ENCODE measurements at regions not wholly inside any gene's neighbourhood (a gene's known extent, or its start where the extent isn't known, plus 50 kb on each side); places are given as distances from the start of the nearest gene placed in this dataset.
"Not testable (repeated sequence)": the region's sequence is repeated elsewhere in the genome, so short reads cannot be mapped to it uniquely, and the experiment has no call there.

DNA sequence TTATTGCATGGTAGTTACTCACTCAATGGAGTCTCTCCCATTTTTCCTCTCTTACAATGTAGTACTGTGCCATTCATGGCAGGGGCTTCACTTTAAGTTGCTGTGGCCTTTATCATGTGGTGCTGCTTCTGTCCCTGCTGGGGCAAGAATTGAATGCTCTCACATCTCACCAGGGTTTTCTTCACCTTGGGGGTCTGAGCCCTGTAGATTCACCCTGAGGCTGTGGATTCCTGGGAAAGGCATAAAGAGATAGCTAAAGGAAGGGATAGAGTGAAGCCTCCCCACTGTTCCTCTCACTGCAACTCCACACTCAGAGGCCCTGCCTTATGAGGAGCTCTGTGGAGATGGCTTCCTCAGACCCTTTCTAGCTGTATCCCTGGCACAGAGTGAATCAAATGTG is 178.5 kb upstream of the GOT2 start:
- H3K9me3 ChIP-seq (replicated peaks) = no peaks in the 10 kb centered on the region
- no peaks in the 10 kb centered on the region for H3K27me3 ChIP-seq (replicated peaks)
- no peaks in the 10 kb centered on the region for H3K36me3 ChIP-seq
- H3K4me3 ChIP-seq = no peak overlapping the region
- DNase-seq (ENCODE audit: low read depth in 1 of 2, low spot score in 2 of 2) = no peak
- H3K4me1 ChIP-seq (replicated peaks) = no peaks in the 10 kb centered on the region
- no peak overlapping the region for H3K27ac ChIP-seq

DNA sequence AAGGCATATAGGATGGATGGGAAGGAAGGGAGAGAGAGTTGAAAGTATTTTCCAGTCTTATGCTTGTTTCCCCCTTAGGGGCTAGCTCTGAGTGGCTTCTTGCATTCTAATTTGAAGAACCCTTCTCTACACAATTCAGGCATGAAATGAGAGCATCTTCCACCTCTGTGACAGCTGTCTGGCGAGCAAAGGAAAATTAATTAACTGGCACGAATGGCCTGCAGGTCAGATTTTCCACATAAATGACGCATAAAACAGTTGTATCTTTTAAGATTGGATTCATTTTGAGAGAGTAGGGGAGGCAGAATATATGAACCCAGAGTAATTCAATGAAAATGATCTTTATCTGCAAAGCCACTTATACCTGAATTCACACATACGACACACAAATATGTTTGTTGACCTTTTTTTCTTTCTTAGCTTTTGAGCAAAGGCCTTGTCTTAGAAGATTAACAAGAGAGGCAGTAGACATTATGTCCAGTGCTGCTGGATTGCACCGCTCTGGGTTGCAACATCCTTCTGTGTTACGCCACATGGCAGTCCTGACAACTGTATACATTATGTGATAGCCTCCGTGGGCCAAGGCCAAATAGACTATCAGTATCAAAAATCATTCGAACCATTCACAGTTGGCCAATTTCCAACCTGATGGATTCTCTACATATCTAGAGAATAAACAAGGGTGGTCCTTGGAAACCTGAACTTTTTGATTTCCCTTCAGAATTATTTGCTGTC is 173.0 kb upstream of the GOT2 start:
- Histone ChIP-seq H3K9me3 (replicated peaks) (no peaks in the 10 kb centered on the region), H3K27ac (no peak overlapping the region), H3K36me3 (no peaks in the 10 kb centered on the region), H3K4me1 (replicated peaks) (no peaks in the 10 kb centered on the region), H3K4me3 (no peak overlapping the region), H3K27me3 (replicated peaks) (no peaks in the 10 kb centered on the region)
- DNase-seq (ENCODE audit: low read depth in 1 of 2, low spot score in 2 of 2) = no peak

DNA sequence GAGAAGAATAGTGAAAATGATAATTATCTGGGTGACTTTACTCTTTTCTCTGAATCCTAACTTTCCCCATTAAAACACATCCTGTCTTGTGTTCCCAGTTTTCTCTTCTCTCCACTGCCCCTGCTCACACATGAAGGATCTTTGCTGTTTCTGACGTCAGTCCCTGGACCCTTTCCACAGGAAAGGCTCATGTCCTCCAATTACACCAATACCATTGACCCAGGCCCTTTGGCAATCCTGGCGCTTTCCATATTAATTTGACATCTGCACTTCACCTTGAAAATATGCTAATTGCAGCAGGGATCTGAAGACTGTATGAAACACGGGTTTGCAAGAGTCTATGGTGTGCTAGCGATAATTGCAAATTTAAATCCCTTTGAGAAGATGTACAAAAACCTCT is 170.2 kb upstream of the GOT2 start:
- DNase-seq (ENCODE audit: low read depth in 1 of 2, low spot score in 2 of 2) = no peak
- Histone ChIP-seq H3K36me3 (no peaks in the 10 kb centered on the region), H3K27me3 (replicated peaks) (no peaks in the 10 kb centered on the region), H3K4me3 (no peak overlapping the region), H3K9me3 (replicated peaks) (no peaks in the 10 kb centered on the region), H3K27ac (no peak overlapping the region), H3K4me1 (replicated peaks) (no peaks in the 10 kb centered on the region)

DNA sequence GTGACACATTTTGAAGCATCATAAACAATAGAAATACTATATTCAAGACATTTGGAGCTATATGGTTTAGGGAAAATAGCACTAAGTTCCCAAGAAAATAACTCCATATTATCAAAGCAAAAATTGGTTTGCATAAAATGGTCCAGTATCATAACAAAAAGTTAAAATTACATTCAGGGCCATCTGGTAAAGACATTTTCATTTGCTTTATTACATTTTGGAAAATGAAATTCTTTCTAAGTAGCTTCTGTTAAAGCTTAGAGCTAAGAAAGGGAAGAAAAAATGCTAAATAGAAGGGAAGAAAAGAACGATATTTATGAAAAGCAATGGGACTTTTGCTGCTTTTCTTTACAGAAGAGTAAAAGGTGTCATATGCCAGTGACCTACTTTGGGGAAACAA is 155.4 kb upstream of the GOT2 start:
- no peak for DNase-seq (ENCODE audit: low read depth in 1 of 2, low spot score in 2 of 2)
- H3K27ac ChIP-seq = no peak overlapping the region
- no peaks in the 10 kb centered on the region for H3K4me1 ChIP-seq (replicated peaks)
- H3K4me3 ChIP-seq = no peak overlapping the region
- H3K27me3 ChIP-seq (replicated peaks) = no peaks in the 10 kb centered on the region
- no peaks in the 10 kb centered on the region for H3K9me3 ChIP-seq (replicated peaks)
- no peaks in the 10 kb centered on the region for H3K36me3 ChIP-seq

DNA sequence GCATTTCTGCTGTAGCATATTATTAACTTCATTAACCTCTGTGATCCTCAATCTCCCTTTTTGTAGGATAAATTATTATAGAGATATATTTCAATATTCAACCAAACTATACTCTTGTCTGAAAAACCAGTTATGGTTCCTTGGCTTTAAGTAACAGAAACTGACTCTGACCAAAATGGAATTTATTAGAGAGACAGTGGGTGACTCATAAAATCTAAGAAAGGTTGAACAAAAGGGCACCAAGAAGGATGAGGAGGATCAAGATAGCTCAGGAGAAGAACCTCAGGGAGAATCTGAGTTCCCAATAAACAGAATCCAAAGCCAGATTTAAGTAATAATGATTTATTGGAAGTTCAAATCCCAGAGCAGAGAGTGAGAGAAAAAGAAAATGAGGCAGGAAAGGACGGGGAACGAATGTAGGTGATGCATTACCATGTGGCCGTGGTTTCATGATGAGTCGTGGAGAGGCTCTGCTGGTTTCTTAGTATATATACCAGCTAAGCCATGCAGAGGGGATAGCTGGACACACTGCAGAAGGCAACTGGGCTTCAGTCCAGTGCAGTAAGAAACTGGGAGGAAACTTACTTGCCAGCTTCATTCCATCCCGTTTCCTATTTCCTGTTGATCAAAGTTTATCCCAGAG is 151.5 kb upstream of the GOT2 start:
- no peak for DNase-seq (ENCODE audit: low read depth in 1 of 2, low spot score in 2 of 2)
- H3K4me1 ChIP-seq (replicated peaks) = no peaks in the 10 kb centered on the region
- H3K27ac ChIP-seq = no peak overlapping the region
- H3K36me3 ChIP-seq = no peaks in the 10 kb centered on the region
- H3K27me3 ChIP-seq (replicated peaks) = no peaks in the 10 kb centered on the region
- H3K4me3 ChIP-seq = no peak overlapping the region
- no peaks in the 10 kb centered on the region for H3K9me3 ChIP-seq (replicated peaks)

DNA sequence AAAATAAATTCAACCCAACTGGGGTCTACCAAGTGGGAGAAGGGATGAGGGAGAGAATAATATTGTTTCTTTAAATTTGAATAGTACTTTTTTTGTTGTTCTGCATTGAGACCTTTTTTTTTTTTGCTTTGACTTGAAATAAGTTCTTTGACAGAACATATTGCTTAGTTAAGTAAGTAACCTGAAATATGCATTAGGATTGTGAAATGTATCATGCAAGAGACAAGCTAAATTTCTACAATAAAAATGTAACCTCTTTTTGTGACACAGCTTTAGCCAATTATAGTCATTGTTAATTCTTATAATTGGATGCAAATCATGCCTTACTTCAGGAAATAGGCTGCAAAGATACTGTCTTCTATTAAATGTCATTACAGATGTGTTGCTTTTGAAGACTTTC is 150.0 kb upstream of the GOT2 start:
- no peaks in the 10 kb centered on the region for H3K27me3 ChIP-seq (replicated peaks)
- no peaks in the 10 kb centered on the region for H3K9me3 ChIP-seq (replicated peaks)
- DNase-seq (ENCODE audit: low read depth in 1 of 2, low spot score in 2 of 2) = no peak
- H3K4me1 ChIP-seq (replicated peaks) = no peaks in the 10 kb centered on the region
- H3K4me3 ChIP-seq = no peak overlapping the region
- no peak overlapping the region for H3K27ac ChIP-seq
- no peaks in the 10 kb centered on the region for H3K36me3 ChIP-seq

DNA sequence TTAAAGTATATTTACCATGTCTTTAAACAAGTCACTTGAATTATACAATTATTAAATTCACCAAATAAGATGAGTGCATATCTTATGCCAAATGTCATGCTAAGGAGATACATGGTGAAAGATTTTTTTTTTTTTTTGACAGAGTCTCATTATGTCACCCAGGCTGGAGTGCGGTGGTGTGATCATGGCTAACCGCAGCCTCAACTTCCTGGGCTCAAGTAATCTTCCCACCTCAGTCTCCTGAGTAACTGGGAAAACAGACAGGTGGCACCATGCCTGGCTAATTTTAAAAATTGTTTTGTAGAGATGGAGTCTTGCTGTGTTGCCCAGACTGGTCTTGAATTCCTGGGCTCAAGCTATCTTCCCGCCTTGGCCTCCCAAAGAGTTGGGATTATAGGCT is 149.0 kb upstream of the GOT2 start:
- no peak for DNase-seq (ENCODE audit: low read depth in 1 of 2, low spot score in 2 of 2)
- no peak overlapping the region for H3K4me3 ChIP-seq
- no peaks in the 10 kb centered on the region for H3K27me3 ChIP-seq (replicated peaks)
- no peaks in the 10 kb centered on the region for H3K4me1 ChIP-seq (replicated peaks)
- no peak overlapping the region for H3K27ac ChIP-seq
- no peaks in the 10 kb centered on the region for H3K9me3 ChIP-seq (replicated peaks)
- no peaks in the 10 kb centered on the region for H3K36me3 ChIP-seq

DNA sequence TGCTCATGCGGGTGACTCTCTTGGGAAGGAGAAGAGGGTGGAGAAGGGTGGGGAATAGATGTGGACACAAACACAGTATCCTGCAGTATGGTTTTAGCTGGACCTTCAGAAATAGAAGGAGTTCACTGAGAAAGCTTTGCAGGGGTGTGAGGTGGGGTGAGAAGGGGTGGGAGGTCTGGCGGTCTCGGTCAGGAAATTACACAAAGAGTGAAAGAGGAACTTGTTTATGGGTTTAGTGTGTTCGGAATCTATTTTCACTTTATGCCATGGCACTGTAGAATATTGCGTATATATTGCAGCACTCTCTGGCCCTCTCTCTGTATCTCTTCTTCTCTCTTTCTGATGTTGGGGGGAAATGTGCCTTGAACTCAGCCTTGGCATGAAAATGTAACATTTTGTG is 148.2 kb upstream of the GOT2 start:
- DNase-seq (ENCODE audit: low read depth in 1 of 2, low spot score in 2 of 2) = no peak
- no peak overlapping the region for H3K4me3 ChIP-seq
- no peaks in the 10 kb centered on the region for H3K4me1 ChIP-seq (replicated peaks)
- no peaks in the 10 kb centered on the region for H3K27me3 ChIP-seq (replicated peaks)
- no peak overlapping the region for H3K27ac ChIP-seq
- H3K36me3 ChIP-seq = no peaks in the 10 kb centered on the region
- H3K9me3 ChIP-seq (replicated peaks) = no peaks in the 10 kb centered on the region

DNA sequence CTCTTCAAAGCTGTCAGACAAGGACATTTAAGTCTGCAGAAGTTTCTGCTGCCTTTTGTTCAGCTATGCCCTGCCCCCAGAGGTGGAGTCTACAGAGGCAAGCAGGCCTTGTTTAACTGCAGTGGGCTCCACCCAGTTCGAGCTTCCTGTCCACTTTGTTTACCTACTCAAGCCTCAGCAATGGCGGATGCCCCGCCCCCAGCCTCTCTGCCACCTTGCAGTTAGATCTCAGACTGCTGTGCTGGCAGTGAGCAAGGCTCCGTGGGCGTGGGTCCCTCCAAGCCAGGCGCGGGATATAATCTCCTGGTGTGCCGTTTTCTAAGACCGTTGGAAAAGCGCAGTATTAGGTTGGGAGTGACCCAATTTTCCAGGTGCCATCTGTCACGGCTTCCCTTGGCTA is 144.5 kb upstream of the GOT2 start:
- not testable (repeated sequence) for H3K27me3 ChIP-seq (replicated peaks); H3K9me3 ChIP-seq (replicated peaks); DNase-seq (ENCODE audit: low read depth in 1 of 2, low spot score in 2 of 2); H3K27ac ChIP-seq; H3K4me1 ChIP-seq (replicated peaks); H3K4me3 ChIP-seq; H3K36me3 ChIP-seq

DNA sequence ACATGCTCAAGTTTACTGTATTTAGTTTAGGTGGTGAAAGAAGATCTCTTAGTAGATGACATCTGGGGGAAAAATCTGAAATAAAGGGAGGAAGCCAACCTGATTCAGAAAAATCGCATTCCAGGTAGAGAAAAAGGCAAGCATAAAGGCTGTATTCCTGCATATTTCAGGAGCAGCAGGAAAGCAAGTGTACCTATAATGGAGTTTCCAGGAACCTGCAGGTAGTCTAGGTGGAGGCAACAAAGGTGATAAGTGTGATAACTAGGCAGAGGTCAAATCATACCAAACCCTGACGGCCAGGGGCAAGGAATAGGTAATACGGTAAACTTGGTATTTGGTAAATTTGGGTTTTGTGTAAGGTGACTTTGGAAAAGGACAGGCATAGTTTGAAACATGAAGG is 132.8 kb upstream of the GOT2 start:
- H3K4me1 ChIP-seq (replicated peaks) = no peaks in the 10 kb centered on the region
- no peaks in the 10 kb centered on the region for H3K27me3 ChIP-seq (replicated peaks)
- no peak overlapping the region for H3K27ac ChIP-seq

DNA sequence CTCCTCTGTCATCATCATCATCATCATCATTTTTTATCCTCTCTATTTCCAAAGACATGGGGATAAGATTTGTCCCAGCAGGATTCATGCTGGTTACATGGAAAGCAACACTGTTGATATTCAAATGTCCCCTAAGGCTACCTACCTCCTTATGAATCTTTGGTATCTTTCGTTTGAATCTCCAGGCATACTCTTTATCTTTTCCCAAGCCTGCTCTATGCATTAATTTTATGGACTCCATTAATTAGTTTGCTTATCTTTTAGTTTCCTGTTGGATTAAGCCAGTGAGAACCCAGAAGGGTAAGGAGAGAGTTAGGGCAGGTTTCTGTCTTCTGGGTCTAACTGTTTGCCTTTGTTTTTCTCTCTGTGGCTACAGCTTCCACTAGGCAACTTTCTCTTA is 129.6 kb upstream of the GOT2 start:
- Histone ChIP-seq H3K27me3 (replicated peaks) (no peaks in the 10 kb centered on the region), H3K4me3 (no peak overlapping the region), H3K9me3 (replicated peaks) (no peaks in the 10 kb centered on the region), H3K27ac (no peak overlapping the region), H3K36me3 (no peaks in the 10 kb centered on the region), H3K4me1 (replicated peaks) (no peaks in the 10 kb centered on the region)
- no peak for DNase-seq (ENCODE audit: low read depth in 1 of 2, low spot score in 2 of 2)

More for the DNA sequence above, 132.8 kb upstream of the GOT2 start:
- no peaks in the 10 kb centered on the region for H3K9me3 ChIP-seq (replicated peaks)
- H3K4me3 ChIP-seq = no peak overlapping the region
- no peaks in the 10 kb centered on the region for H3K36me3 ChIP-seq
- DNase-seq (ENCODE audit: low read depth in 1 of 2, low spot score in 2 of 2) = no peak

DNA sequence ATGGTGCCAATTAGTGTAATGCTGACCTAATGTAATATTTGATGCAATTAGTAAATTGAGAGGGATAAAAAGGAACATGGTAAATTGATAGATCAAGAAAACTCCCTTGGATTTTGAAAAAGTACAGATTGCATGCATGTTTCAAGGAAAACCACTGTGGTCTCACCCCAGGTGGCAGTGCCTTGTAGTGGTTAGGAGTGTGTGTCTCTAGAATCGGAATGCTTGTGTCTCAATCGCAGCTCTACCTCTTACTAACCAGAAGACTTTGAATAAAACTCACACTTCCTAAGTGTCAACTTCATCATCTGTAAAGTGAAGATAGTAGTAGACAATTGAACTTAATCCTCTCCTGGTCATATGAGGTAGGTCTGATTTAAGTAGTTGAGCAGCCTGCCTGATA is 128.9 kb upstream of the GOT2 start:
- Histone ChIP-seq H3K27ac (no peak overlapping the region), H3K4me1 (replicated peaks) (no peaks in the 10 kb centered on the region)
- DNase-seq (ENCODE audit: low read depth in 1 of 2, low spot score in 2 of 2) = no peak

DNA sequence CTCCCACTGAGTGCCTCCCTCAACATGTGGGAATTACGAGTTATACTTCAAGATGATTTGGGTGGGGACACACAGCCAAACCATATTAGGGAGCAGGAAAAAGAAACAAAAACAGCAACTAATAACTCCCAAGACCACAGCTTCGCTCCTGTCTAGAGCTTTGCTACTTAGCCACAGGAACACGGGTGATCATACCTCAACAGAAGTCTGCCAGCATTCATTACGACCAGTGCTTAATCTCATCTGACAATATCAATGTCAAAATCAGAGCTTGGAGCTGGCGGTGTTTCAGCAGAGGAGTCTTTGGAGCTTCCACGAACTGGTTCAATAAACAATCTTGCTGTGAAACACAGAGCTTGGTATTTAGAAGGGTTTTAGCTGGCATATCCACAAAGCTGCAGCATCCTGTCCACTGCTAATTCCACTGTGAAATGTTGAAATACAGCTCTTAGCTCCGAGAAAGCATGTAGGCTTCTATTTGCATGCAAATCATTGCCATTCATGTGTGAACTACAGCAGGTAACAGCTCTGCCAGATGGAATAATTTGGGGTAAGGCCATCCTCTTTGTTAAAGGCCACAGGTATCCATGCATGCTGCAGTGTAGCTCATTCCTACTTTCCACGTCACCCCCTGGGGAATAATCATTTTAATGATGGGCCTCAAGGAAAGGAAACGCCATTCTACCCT is 128.4 kb upstream of the GOT2 start:
- Histone ChIP-seq H3K36me3 (no peaks in the 10 kb centered on the region), H3K4me1 (replicated peaks) (no peaks in the 10 kb centered on the region), H3K27me3 (replicated peaks) (no peaks in the 10 kb centered on the region), H3K9me3 (replicated peaks) (no peaks in the 10 kb centered on the region), H3K27ac (no peak overlapping the region), H3K4me3 (no peak overlapping the region)
- DNase-seq (ENCODE audit: low read depth in 1 of 2, low spot score in 2 of 2) = no peak

More for the DNA sequence above, 128.9 kb upstream of the GOT2 start:
- Histone ChIP-seq H3K9me3 (replicated peaks) (no peaks in the 10 kb centered on the region), H3K27me3 (replicated peaks) (no peaks in the 10 kb centered on the region), H3K36me3 (no peaks in the 10 kb centered on the region), H3K4me3 (no peak overlapping the region)

DNA sequence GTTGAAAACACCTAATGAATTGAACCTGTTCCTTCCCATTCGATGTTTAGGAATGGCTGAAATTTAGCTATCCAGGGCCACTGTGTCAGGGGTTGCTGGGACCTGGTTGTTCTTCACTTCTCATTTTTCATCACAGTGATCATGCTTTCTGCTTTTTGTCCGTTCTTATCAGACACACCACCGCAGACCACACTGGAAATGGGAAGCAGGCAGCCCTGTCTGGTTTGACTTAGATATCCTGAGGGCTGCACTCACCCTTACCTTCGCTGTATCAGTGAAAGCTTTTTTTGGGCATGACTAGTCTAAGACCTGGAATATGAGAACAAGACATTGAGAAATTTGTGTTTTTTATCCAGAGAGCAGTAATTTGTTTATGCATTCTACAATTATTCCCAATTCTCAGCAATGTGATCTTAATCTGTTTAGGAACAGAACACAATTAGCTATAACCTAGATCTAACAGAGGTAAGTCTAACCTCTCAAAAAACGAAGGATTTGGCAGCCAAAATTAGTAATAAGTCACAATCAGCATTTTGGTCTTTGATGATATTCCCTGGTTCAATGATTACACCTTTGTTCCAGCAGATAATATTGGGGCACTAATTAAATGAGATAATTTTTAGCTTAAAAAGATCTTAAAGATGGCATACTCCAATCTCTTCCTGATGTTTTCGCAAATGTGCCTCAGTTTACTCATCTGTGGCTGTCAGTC is 126.0 kb upstream of the GOT2 start:
- DNase-seq (ENCODE audit: low read depth in 1 of 2, low spot score in 2 of 2) = no peak
- Histone ChIP-seq H3K27ac (no peak overlapping the region), H3K27me3 (replicated peaks) (no peaks in the 10 kb centered on the region), H3K36me3 (no peaks in the 10 kb centered on the region), H3K4me3 (no peak overlapping the region), H3K9me3 (replicated peaks) (no peaks in the 10 kb centered on the region), H3K4me1 (replicated peaks) (no peaks in the 10 kb centered on the region)

Measured in SJSA1 (cell line).